ENCODE measurements at regions not wholly inside any gene's neighbourhood (a gene's known extent, or its start where the extent isn't known, plus 50 kb on each side); places are given as distances from the start of the nearest gene placed in this dataset.

- TF ChIP-seq POLR2A (IDR thresholded peaks at IDR 0.05; ENCODE audit: low read depth, low read length) (no peak), TAF1 (IDR thresholded peaks at IDR 0.05; ENCODE audit: borderline replicate concordance, low read depth, low read length) (no peak)
These were observed 73.2 kb upstream of the DLG1 start for GRCh38 chr3:197371591-197372046.
